AG09309 (cell line): ENCODE measurements at regions not wholly inside any gene's neighbourhood (a gene's known extent, or its start where the extent isn't known, plus 50 kb on each side); places are given as distances from the start of the nearest gene placed in this dataset.

Source experiments
- DNase-seq: peaks from one replicate; pipeline ENCODE4 v3.0.0-alpha.2; 2010; ENCODE audit warnings: low read depth
- H3K4me3 ChIP-seq: 2 replicates; pipeline ENCODE4 v1.5.1; 2011; ENCODE audit warnings: mild to moderate bottlenecking, low read depth, low read length, moderate library complexity; ENCODE audit not compliant: control insufficient read depth
- TF ChIP-seq, protein P1 (sequence below): IDR thresholded peaks from 2 replicates; pipeline ENCODE4 v1.5.1; 2011; ENCODE audit warnings: mild to moderate bottlenecking, low read depth, low read length, inconsistent platforms; ENCODE audit not compliant: insufficient read depth, control insufficient read depth; ENCODE audit errors: missing control alignments

DNA sequence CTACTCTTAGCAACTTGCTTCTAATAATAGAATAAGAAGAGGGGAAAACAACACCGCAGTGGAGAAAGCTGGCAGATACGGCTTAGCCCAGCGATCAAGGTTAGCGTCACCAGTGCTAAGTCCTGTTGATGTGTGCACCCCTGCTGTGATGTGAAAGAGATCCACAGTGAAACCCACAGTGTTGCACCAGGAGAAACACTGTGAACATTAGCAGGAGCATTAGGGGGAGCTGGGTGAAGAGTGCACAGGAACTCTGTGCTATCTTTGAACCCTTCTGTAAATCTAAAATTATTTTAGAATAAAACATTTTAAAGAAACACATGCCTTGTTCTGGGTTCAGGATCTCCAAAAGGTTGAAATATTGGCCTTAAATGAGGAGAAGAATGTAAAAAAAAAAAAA is 154.1 kb upstream of the UNC5B start:
- TF ChIP-seq, protein P1, sequence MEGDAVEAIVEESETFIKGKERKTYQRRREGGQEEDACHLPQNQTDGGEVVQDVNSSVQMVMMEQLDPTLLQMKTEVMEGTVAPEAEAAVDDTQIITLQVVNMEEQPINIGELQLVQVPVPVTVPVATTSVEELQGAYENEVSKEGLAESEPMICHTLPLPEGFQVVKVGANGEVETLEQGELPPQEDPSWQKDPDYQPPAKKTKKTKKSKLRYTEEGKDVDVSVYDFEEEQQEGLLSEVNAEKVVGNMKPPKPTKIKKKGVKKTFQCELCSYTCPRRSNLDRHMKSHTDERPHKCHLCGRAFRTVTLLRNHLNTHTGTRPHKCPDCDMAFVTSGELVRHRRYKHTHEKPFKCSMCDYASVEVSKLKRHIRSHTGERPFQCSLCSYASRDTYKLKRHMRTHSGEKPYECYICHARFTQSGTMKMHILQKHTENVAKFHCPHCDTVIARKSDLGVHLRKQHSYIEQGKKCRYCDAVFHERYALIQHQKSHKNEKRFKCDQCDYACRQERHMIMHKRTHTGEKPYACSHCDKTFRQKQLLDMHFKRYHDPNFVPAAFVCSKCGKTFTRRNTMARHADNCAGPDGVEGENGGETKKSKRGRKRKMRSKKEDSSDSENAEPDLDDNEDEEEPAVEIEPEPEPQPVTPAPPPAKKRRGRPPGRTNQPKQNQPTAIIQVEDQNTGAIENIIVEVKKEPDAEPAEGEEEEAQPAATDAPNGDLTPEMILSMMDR = no peak
- DNase-seq = no peak
- H3K4me3 ChIP-seq = no peak overlapping the region

DNA sequence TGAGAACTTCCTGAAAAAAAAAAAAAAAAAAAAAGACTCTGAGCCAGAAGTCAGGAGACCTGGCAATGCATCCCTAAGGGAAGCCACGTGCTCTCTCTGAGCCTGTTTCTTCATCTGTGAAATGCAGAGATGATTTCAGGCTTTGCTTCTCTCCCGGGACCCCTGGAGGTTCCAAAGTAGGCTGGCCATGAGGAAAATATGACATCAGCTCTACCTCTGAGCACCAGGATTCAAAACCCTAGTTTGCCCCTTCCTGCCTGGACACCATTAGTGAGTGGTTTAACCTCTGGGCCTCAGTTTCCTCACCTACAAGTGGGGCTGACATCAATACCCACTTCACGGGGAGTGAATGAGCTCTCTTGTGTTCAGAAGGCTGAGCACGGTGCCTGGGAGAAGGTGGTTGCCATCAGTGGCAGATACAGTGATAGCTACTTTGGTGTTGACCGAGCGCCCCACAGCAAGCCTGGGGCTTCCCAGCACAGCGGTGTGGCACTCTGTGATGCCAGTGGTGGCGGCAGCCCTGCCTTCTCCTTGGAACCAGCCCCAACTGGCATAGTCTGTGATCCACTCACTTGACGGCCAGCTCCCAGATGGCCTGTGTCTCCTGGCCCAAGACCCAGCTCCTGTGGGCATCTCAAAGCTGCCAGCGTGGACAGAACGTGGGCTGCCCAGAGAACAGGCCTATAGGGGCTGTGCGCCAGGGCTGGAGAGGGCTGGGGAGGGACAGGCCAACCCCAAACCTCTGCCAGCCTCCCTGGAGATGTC is 153.1 kb upstream of the UNC5B start:
- TF ChIP-seq, protein P1 = no peak
- H3K4me3 ChIP-seq = no peak overlapping the region
- DNase-seq = no peak

DNA sequence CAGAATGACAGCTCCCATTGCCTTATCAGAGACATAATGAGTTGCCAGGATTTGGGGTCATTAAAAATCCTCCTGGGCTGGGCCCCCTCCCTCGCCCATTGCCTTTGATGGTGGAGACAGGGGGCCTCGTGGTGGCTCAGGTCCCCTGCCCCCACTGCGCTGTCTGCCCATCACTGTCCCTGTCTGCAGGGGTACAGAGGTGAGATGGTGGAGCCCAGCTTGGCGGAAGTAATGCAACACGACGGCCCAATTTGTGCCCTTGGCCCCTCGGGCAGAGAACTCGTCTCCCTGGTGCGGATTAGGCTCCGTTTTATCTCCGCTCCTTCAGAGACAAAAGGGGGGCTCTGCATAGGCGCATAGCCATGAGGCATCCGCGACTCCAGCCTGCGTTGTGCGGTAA is 152.4 kb upstream of the UNC5B start:
- TF ChIP-seq, protein P1 = no peak
- H3K4me3 ChIP-seq = no peak overlapping the region
- no peak for DNase-seq

DNA sequence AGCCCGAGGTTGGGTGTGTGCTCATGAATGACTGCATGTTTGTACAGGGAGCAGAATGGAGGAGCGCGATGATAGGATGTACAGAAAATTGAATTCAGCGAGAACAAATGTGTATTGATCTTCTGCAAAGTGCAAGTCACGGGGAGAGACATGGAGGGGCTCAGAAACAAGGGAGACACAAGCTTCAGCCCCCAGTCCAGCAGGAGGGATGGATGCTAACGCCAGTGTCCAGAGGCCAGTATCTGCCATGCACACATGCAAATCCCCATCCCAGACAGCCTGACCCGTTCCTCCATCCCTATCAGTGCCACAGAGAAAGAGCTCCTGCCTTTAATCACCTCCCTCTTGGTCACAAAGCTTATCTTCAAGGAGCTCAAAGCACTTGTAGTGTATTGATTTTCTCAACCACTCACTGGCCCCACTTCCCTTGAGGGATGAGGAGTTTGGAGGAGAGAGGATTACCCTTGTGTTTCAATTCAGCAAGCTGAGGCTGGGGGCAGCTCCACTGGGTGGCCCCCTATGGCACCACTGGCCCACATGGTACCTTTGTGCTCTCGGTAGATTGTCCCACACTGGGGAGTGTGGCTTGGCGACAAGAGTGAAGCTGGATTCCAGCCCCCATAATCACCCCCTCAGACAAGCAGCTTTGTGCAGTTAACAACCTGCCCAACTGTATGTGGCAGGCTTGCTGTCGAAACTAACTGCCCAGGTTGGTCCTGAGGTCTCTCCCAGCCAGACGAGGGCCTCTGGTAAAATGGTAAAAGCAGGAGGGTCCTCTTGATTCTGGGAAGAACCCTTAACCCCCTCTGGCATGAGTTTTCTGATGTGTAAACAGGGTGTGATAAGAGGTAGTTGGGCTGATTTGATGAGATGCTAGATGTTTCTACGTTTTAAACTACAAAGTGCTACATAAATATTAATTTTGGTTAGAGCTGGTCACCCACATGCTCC is 151.6 kb upstream of the UNC5B start:
- H3K4me3 ChIP-seq = no peak overlapping the region
- no peak for DNase-seq
- TF ChIP-seq, protein P1 = no peak

DNA sequence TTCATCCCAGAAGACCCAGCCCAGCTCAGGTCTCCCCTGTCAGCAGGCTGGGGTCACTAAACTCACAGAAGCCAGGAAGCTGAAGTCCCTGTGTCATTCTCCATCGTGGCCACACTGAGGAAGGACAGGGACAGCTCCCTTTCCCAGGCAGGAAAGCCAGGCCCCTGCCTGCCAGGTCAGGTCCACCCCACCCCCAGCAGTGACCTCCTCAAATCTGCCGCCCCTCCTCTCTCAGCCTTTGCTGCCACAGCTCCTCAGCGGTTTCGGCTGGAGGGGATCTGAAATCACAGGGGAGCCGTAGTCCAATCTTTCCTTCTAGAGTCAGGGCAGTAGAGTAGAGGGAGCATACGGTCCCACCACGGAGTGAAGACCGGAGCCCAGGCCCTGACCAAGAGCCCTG is 150.9 kb upstream of the UNC5B start:
- TF ChIP-seq, protein P1 = no peak
- no peak overlapping the region for H3K4me3 ChIP-seq
- no peak for DNase-seq

DNA sequence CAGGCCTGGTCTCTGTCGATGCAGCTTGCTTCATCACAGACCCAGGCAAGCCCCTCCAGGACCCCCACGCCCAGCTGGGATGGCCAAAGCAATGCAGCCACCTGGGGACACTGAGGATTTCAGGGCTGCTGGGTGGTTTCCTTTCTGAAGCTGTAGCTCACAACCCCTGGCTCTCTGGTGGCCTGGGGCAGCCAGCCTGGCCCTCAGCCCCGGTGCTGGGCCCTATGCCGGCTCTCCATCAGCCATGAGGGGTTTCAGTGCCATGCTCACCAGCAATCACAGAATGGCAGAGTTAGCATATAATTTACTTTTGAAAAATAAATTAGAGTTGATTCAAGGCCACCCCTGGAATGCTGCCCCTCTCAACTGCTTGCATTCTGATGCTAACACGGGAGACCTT is 150.2 kb upstream of the UNC5B start:
- DNase-seq = no peak
- H3K4me3 ChIP-seq = no peak overlapping the region
- TF ChIP-seq, protein P1 = no peak
